HUES64 (cell line): ENCODE measurements at regions not wholly inside any gene's neighbourhood (a gene's known extent, or its start where the extent isn't known, plus 50 kb on each side); places are given as distances from the start of the nearest gene placed in this dataset.
A peak's percentile ranks its signal among the peaks of the same experiment; 100 is the strongest.
"Not testable (repeated sequence)": the region's sequence is repeated elsewhere in the genome, so short reads cannot be mapped to it uniquely, and the experiment has no call there.

Experiments used
- H3K27ac ChIP-seq: 2 replicates; pipeline ENCODE4 v1.7.0; 2013; ENCODE audit warnings: low read depth, low read length, inconsistent platforms
- H3K27me3 ChIP-seq: 2 replicates; pipeline ENCODE4 v1.6.1; 2013; ENCODE audit warnings: mild to moderate bottlenecking, low read length; ENCODE audit not compliant: insufficient read depth
- H3K36me3 ChIP-seq: 2 replicates; pipeline ENCODE4 v1.6.1; 2013; ENCODE audit warnings: mild to moderate bottlenecking, low read length; ENCODE audit not compliant: insufficient read depth
- H3K4me1 ChIP-seq: 2 replicates; pipeline ENCODE4 v1.6.1; 2013; ENCODE audit warnings: mild to moderate bottlenecking, low read length, moderate library complexity; ENCODE audit not compliant: insufficient read depth
- H3K4me3 ChIP-seq: 2 replicates; pipeline ENCODE4 v1.5.1; 2013; ENCODE audit warnings: mild to moderate bottlenecking, low read length, moderate library complexity
- H3K9ac ChIP-seq: 2 replicates; pipeline ENCODE4 v1.6.1; 2013; ENCODE audit warnings: mild to moderate bottlenecking, low read depth, low read length
- H3K9me3 ChIP-seq: 2 replicates; pipeline ENCODE4 v1.6.1; 2013; ENCODE audit warnings: low read depth, low read length; ENCODE audit not compliant: insufficient read depth
- WGBS: fragments of 150-250, 120-280 bp; methylation state at CpG from one replicate; pipeline ENCODE4 v1.1.7; 2013; ENCODE audit warnings: missing lambda C conversion rate; 5-methylcytosine and 5-hydroxymethylcytosine counted together

- not testable (repeated sequence) for H3K4me1 ChIP-seq, H3K27ac ChIP-seq, H3K36me3 ChIP-seq, H3K9me3 ChIP-seq, H3K4me3 ChIP-seq, H3K9ac ChIP-seq, H3K27me3 ChIP-seq
- WGBS, result 64% methylated on average over 6 of the region's 6 CpGs
These were observed 69.8 kb upstream of the ROPN1B start for GRCh38 chr3:125899181-125899580.

- H3K4me1 ChIP-seq, H3K36me3 ChIP-seq, H3K27me3 ChIP-seq, H3K4me3 ChIP-seq, H3K27ac ChIP-seq, H3K9ac ChIP-seq, H3K9me3 ChIP-seq: not testable (repeated sequence)
- 92% methylated on average over 10 of the region's 10 CpGs for WGBS
These were observed 67.5 kb upstream of the ROPN1B start for GRCh38 chr3:125901473-125901872.

- H3K9ac ChIP-seq, H3K9me3 ChIP-seq, H3K4me1 ChIP-seq, H3K36me3 ChIP-seq, H3K4me3 ChIP-seq, H3K27ac ChIP-seq, H3K27me3 ChIP-seq: not testable (repeated sequence)
- WGBS, result 95% methylated on average over 29 of the region's 29 CpGs
These were observed 65.1 kb upstream of the ROPN1B start for GRCh38 chr3:125903780-125904455.

GRCh38 chr3:125907279-125907678, 61.7 kb upstream of the ROPN1B start:
- H3K9ac ChIP-seq, H3K27ac ChIP-seq, H3K27me3 ChIP-seq, H3K4me3 ChIP-seq, H3K36me3 ChIP-seq, H3K9me3 ChIP-seq, H3K4me1 ChIP-seq: not testable (repeated sequence)
- WGBS, result 84% methylated on average over 4 of the region's 5 CpGs

- H3K36me3 ChIP-seq, H3K27me3 ChIP-seq, H3K9me3 ChIP-seq, H3K27ac ChIP-seq, H3K9ac ChIP-seq, H3K4me1 ChIP-seq, H3K4me3 ChIP-seq: not testable (repeated sequence)
- WGBS, result 90% methylated on average over 6 of the region's 6 CpGs
These were observed 58.1 kb upstream of the ROPN1B start for GRCh38 chr3:125910851-125911250.

GRCh38 chr3:125914608-125915436, 54.2 kb upstream of the ROPN1B start:
- H3K27me3 ChIP-seq, H3K9ac ChIP-seq, H3K36me3 ChIP-seq, H3K9me3 ChIP-seq, H3K4me1 ChIP-seq, H3K27ac ChIP-seq: not testable (repeated sequence)
- 12% methylated on average over 8 of the region's 14 CpGs for WGBS
- peak overlapping the region; percentile 63 for H3K4me3 ChIP-seq

GRCh38 chr3:125915437-125915787, 53.6 kb upstream of the ROPN1B start:
- not testable (repeated sequence) for H3K9me3 ChIP-seq, H3K9ac ChIP-seq, H3K36me3 ChIP-seq, H3K27ac ChIP-seq, H3K27me3 ChIP-seq, H3K4me1 ChIP-seq
- WGBS, result 1% methylated on average over 30 of the region's 30 CpGs
- H3K4me3 ChIP-seq, result peak overlapping the region; percentile 63

- not testable (repeated sequence) for H3K9ac ChIP-seq, H3K27me3 ChIP-seq, H3K9me3 ChIP-seq, H3K36me3 ChIP-seq, H3K4me1 ChIP-seq, H3K27ac ChIP-seq
- under 1% methylated on average over 40 of the region's 40 CpGs for WGBS
- H3K4me3 ChIP-seq, result peak overlapping the region; percentile 63
These were observed 53.1 kb upstream of the ROPN1B start for GRCh38 chr3:125915792-125916375.

- peak overlapping the region; percentile 77; the same call in 1 of the 2 replicates for H3K27ac ChIP-seq
- peak overlapping the region; percentile 63 for H3K4me3 ChIP-seq
- no peaks in the 10 kb centered on the region for H3K36me3 ChIP-seq
- peaks cover 2% of the 10 kb centered on the region; the same call in 1 of the 2 replicates for H3K27me3 ChIP-seq
- H3K9ac ChIP-seq, result peak overlapping the region; percentile 75
- under 1% methylated on average over 57 of the region's 58 CpGs for WGBS
- no peaks in the 10 kb centered on the region for H3K9me3 ChIP-seq
- H3K4me1 ChIP-seq, result no peaks in the 10 kb centered on the region
These were observed 52.5 kb upstream of the ROPN1B start for GRCh38 chr3:125916376-125916978.

GRCh38 chr3:125917020-125917549, 51.9 kb upstream of the ROPN1B start:
- 2% methylated on average over 11 of the region's 12 CpGs for WGBS

GRCh38 chr3:125918024-125918423, 51.0 kb upstream of the ROPN1B start:
- not testable (repeated sequence) for H3K27ac ChIP-seq, H3K9ac ChIP-seq, H3K4me1 ChIP-seq, H3K9me3 ChIP-seq, H3K4me3 ChIP-seq, H3K36me3 ChIP-seq, H3K27me3 ChIP-seq
- WGBS, result 91% methylated on average over 1 of the region's 1 CpG

More at GRCh38 chr3:125917020-125917549, 51.9 kb upstream of the ROPN1B start:
- H3K36me3 ChIP-seq, H3K9me3 ChIP-seq, H3K4me1 ChIP-seq, H3K27me3 ChIP-seq: not testable (repeated sequence)
- H3K27ac ChIP-seq, result peak overlapping the region; percentile 77; the same call in 1 of the 2 replicates
- H3K9ac ChIP-seq, result peak overlapping the region; percentile 75
- peak overlapping the region; percentile 63 for H3K4me3 ChIP-seq
